ENCODE measurements at regions not wholly inside any gene's neighbourhood (a gene's known extent, or its start where the extent isn't known, plus 50 kb on each side); places are given as distances from the start of the nearest gene placed in this dataset.

- Histone ChIP-seq H3K4me1 (ENCODE audit: control insufficient read depth in 1 of 2, insufficient read depth in 2 of 2, low read length in 2 of 2) (no peaks in the 10 kb centered on the region), H3K4me3 (replicated peaks in 1 of 3; ENCODE audit: low read depth in 2 of 3, low read length in 3 of 3) (no peak overlapping the region), H3K9ac (ENCODE audit: insufficient read depth, low read length, poor library complexity, severe bottlenecking) (no peak overlapping the region), H2AFZ (ENCODE audit: insufficient read depth, low read depth, low read length, poor library complexity, severe bottlenecking) (no peak overlapping the region), H3K4me2 (replicated peaks; ENCODE audit: extremely low read depth, low read length, poor library complexity, severe bottlenecking) (no peak overlapping the region), H3K36me3 (replicated peaks in 1 of 2; ENCODE audit: control insufficient read depth in 1 of 2, insufficient read depth in 2 of 2, low read length in 2 of 2) (no peaks in the 10 kb centered on the region), H3K9me3 (replicated peaks in 1 of 2; ENCODE audit: control insufficient read depth in 1 of 2, insufficient read depth in 1 of 2, low read length in 2 of 2) (no peaks in the 10 kb centered on the region), H4K20me1 (ENCODE audit: insufficient read depth, low read length) (no peaks in the 10 kb centered on the region), H3K79me2 (ENCODE audit: insufficient read depth, low read length) (no peaks in the 10 kb centered on the region), H3K27ac (ENCODE audit: low read depth in 1 of 2, low read length in 2 of 2) (no peak overlapping the region), H3K27me3 (ENCODE audit: control insufficient read depth in 2 of 2, insufficient read depth in 2 of 2, low read length in 2 of 2) (no peaks in the 10 kb centered on the region)
- Mint-ChIP-seq H3K36me3 (no peaks in the 10 kb centered on the region), H3K4me3 (no peak overlapping the region), H3K27ac (no peak overlapping the region), H3K9me3 (peaks cover 0 to 3% (median 1%) of the 10 kb centered on the region in 7 donors), H3K4me1 (no peaks in the 10 kb centered on the region), H3K27me3 (ENCODE audit: low read depth in 3 of 3) (no peaks in the 10 kb centered on the region)
- intact Hi-C loops (cut with micrococcal nuclease), result no loop called here
- DNase-seq, result no peak
- TF ChIP-seq CTCF (IDR thresholded peaks at IDR 0.05), result no peak
- no CpG with 5 or more reads among the region's 1 CpG for WGBS (ENCODE audit: insufficient coverage)
These were observed 545.0 kb downstream of the DIPK2A start for GRCh38 chr3:144516589-144516988.

GRCh38 chr3:144521131-144521530 is 549.5 kb downstream of the DIPK2A start:
- Histone ChIP-seq H3K79me2 (ENCODE audit: insufficient read depth, low read length) (no peaks in the 10 kb centered on the region), H2AFZ (ENCODE audit: insufficient read depth, low read depth, low read length, poor library complexity, severe bottlenecking) (no peak overlapping the region), H3K4me2 (replicated peaks; ENCODE audit: extremely low read depth, low read length, poor library complexity, severe bottlenecking) (no peak overlapping the region), H3K27me3 (ENCODE audit: control insufficient read depth in 2 of 2, insufficient read depth in 2 of 2, low read length in 2 of 2) (no peaks in the 10 kb centered on the region), H3K9ac (ENCODE audit: insufficient read depth, low read length, poor library complexity, severe bottlenecking) (no peak overlapping the region), H3K9me3 (replicated peaks in 1 of 2; ENCODE audit: control insufficient read depth in 1 of 2, insufficient read depth in 1 of 2, low read length in 2 of 2) (no peaks in the 10 kb centered on the region), H3K4me3 (replicated peaks in 1 of 3; ENCODE audit: low read depth in 2 of 3, low read length in 3 of 3) (no peak overlapping the region), H3K4me1 (ENCODE audit: control insufficient read depth in 1 of 2, insufficient read depth in 2 of 2, low read length in 2 of 2) (no peaks in the 10 kb centered on the region), H3K27ac (ENCODE audit: low read depth in 1 of 2, low read length in 2 of 2) (no peak overlapping the region), H4K20me1 (ENCODE audit: insufficient read depth, low read length) (no peaks in the 10 kb centered on the region), H3K36me3 (replicated peaks in 1 of 2; ENCODE audit: control insufficient read depth in 1 of 2, insufficient read depth in 2 of 2, low read length in 2 of 2) (no peaks in the 10 kb centered on the region)
- Mint-ChIP-seq H3K27me3 (ENCODE audit: low read depth in 3 of 3) (no peaks in the 10 kb centered on the region), H3K27ac (no peak overlapping the region), H3K4me1 (no peaks in the 10 kb centered on the region), H3K36me3 (no peaks in the 10 kb centered on the region), H3K4me3 (no peak overlapping the region), H3K9me3 (peaks cover 0 to 2% (median 0%) of the 10 kb centered on the region in 7 donors)
- DNase-seq, result no peak
- WGBS (ENCODE audit: insufficient coverage), result no CpG with 5 or more reads among the region's 1 CpG
- intact Hi-C loops (cut with micrococcal nuclease), result no loop called here
- TF ChIP-seq CTCF (IDR thresholded peaks at IDR 0.05), result no peak

Measured in CD14-positive monocyte (primary cell).